ENCODE measurements at regions not wholly inside any gene's neighbourhood (a gene's known extent, or its start where the extent isn't known, plus 50 kb on each side); places are given as distances from the start of the nearest gene placed in this dataset.

- no peaks in the 10 kb centered on the region for H3K9me3 Mint-ChIP-seq
- no peaks in the 10 kb centered on the region for H3K4me1 Mint-ChIP-seq
- ATAC-seq (no peak), DNase-seq (ENCODE audit: low spot score) (no peak)
- POLR2A ChIA-PET: no interaction called here
- no peak overlapping the region for H3K27ac Mint-ChIP-seq
- H3K4me3 Mint-ChIP-seq: no peak overlapping the region
- H3K27me3 Mint-ChIP-seq (ENCODE audit: low read depth): peaks cover 2% of the 10 kb centered on the region; the same call in 1 of the 2 replicates
- CTCF ChIA-PET: interaction anchor here (1.2 kb wide), 1 partner anchor 238 kb away, joined by 3 read pairs; no protein-coding TSS in a partner anchor
- TF ChIP-seq ZNF281 (CRISPR knock-in tag; IDR thresholded peaks at IDR 0.05): no peak
- no peaks in the 10 kb centered on the region for H3K36me3 Mint-ChIP-seq
These were observed 223.7 kb downstream of the PDCD6IP start for GRCh38 chr3:34022147-34022546.

- Mint-ChIP-seq H3K4me1 (no peaks in the 10 kb centered on the region), H3K4me3 (no peak overlapping the region), H3K27me3 (ENCODE audit: low read depth) (peaks cover 2% of the 10 kb centered on the region; the same call in 1 of the 2 replicates), H3K27ac (no peak overlapping the region), H3K36me3 (no peaks in the 10 kb centered on the region), H3K9me3 (no peaks in the 10 kb centered on the region)
- DNase-seq (ENCODE audit: low spot score) (no peak), ATAC-seq (no peak)
- TF ChIP-seq NFE2L1 (CRISPR knock-in tag; IDR thresholded peaks at IDR 0.05): no peak
- no peak for TF ChIP-seq ZSCAN18 (CRISPR knock-in tag; IDR thresholded peaks at IDR 0.05)
- TF ChIP-seq GRHL2 (CRISPR knock-in tag; IDR thresholded peaks at IDR 0.05; ENCODE audit: insufficient replicate concordance, severe bottlenecking): no peak
- no peak for TF ChIP-seq PRDM15 (CRISPR knock-in tag; IDR thresholded peaks at IDR 0.05)
- no peak for TF ChIP-seq ZNF138 (CRISPR knock-in tag; conservative IDR thresholded peaks at IDR 0.05)
- TF ChIP-seq USF1 (CRISPR knock-in tag; IDR thresholded peaks at IDR 0.05): no peak
- no peak for TF ChIP-seq FOXK1 (CRISPR knock-in tag; IDR thresholded peaks at IDR 0.05)
- no peak for TF ChIP-seq ELF4 (CRISPR knock-in tag; IDR thresholded peaks at IDR 0.05; ENCODE audit: low read depth)
- no peak for TF ChIP-seq GTF2I (CRISPR knock-in tag; conservative IDR thresholded peaks at IDR 0.05)
- TF ChIP-seq TEAD1 (CRISPR knock-in tag; IDR thresholded peaks at IDR 0.05): no peak
- TF ChIP-seq SMAD4 (CRISPR knock-in tag; IDR thresholded peaks at IDR 0.05): no peak
- TF ChIP-seq FOXP4 (CRISPR knock-in tag; IDR thresholded peaks at IDR 0.05): no peak
- ChIA-PET CTCF (interaction anchor here (1.2 to 1.5 kb wide), 2 partner anchors 9 to 141 kb away, joined by 3 to 4 read pairs; no protein-coding TSS in a partner anchor), POLR2A (no interaction called here)
These were observed 226.2 kb downstream of the PDCD6IP start for GRCh38 chr3:34024447-34025240.

Data from WTC11 (cell line).